Thyroid gland (tissue), 4 donors: ENCODE measurements at regions not wholly inside any gene's neighbourhood (a gene's known extent, or its start where the extent isn't known, plus 50 kb on each side); places are given as distances from the start of the nearest gene placed in this dataset.
A peak's percentile ranks its signal among the peaks of the same experiment; 100 is the strongest.

Experiments used
- DNase-seq, 2 donors: peaks; one replicate each; pipeline ENCODE4 v3.0.0-alpha.2; 2019
- H3K27ac ChIP-seq, 3 donors: fragments of 200-600 bp; sonication (generic); 1 replicate in 2 of 3; 2 replicates in 1 of 3; pipeline ENCODE4 v1.5.1; 2016 to 2019; ENCODE audit warnings: mild to moderate bottlenecking in 1 of 3, moderate library complexity in 1 of 3
- H3K27me3 ChIP-seq: fragments of 200-600 bp; sonication (generic); one replicate; pipeline ENCODE4 v1.5.1; 2019
- H3K36me3 ChIP-seq, 2 donors: fragments of 200-600 bp; sonication (generic); one replicate each; pipeline ENCODE4 v1.5.1; 2016 to 2019
- H3K4me1 ChIP-seq, 2 donors: fragments of 200-600 bp; sonication (generic); one replicate each; pipeline ENCODE4 v1.5.1; 2017 to 2019
- H3K4me3 ChIP-seq, 3 donors: fragments of 200-600 bp; sonication (generic); replicated peaks in 1 of 3; 1 replicate in 2 of 3; 2 replicates in 1 of 3; pipeline ENCODE4 v1.5.1; 2016; ENCODE audit warnings: mild to moderate bottlenecking in 1 of 3
- H3K9me3 ChIP-seq: fragments of 200-600 bp; sonication (generic); one replicate; pipeline ENCODE4 v1.5.1; 2017
- CTCF ChIP-seq, 6 experiments: fragments of 200-600 bp in 3 of 6; fragments of 450-650 bp in 3 of 6; sonication (generic) in 3 of 6; IDR thresholded peaks; one replicate each; pipeline ENCODE4 v1.5.1; 2016 to 2019; ENCODE audit warnings: antibody characterized with exemption in 6 of 6, mild to moderate bottlenecking in 2 of 6, inconsistent platforms in 1 of 6, moderate library complexity in 1 of 6
- POLR2A ChIP-seq, 2 donors: fragments of 450-650 bp; IDR thresholded peaks; one replicate each; pipeline ENCODE4 v1.6.1; 2017; ENCODE audit warnings: antibody characterized with exemption in 2 of 2, mild to moderate bottlenecking in 2 of 2, moderate library complexity in 1 of 2
- WGBS, 2 donors: methylation state at CpG; one replicate each; pipeline ENCODE4 v1.1.5; 2017; 5-methylcytosine and 5-hydroxymethylcytosine counted together
- intact Hi-C: fragments of 100-400 bp; cut with DNase I; formaldehyde crosslinking; loops from one replicate; pipeline ENCODE4 v1.15.1; 2023

- 0 to 1% methylated on average over 1 to 10 of the region's 38 CpGs for WGBS, 2 donors
- Histone ChIP-seq H3K4me3 (peak overlapping the region in 1 of 3 donors; percentile 35), H3K4me1 (peaks cover 30 to 33% of the 10 kb centered on the region in 2 donors), H3K9me3 (no peaks in the 10 kb centered on the region), H3K27me3 (no peaks in the 10 kb centered on the region), H3K27ac (peak overlapping the region; percentile 57 to 77 (median 59)), H3K36me3 (no peaks in the 10 kb centered on the region)
- TF ChIP-seq CTCF (IDR thresholded peaks at IDR 0.05) (no peak), POLR2A (IDR thresholded peaks at IDR 0.05) (no peak)
- peak; percentile 60 for DNase-seq
- intact Hi-C loops = loop anchor here (10.0 kb wide), 1 partner anchor 340 kb away; no protein-coding TSS in a partner anchor
Measured at GRCh38 chrX:40154250-40154852, 56.6 kb upstream of the BCOR start.

GRCh38 chrX:40153345-40154249, 55.8 kb upstream of the BCOR start:
- TF ChIP-seq CTCF (IDR thresholded peaks at IDR 0.05) (no peak), POLR2A (IDR thresholded peaks at IDR 0.05) (peak in 1 of 2 donors; percentile 16)
- Histone ChIP-seq H3K27me3 (no peaks in the 10 kb centered on the region), H3K36me3 (no peaks in the 10 kb centered on the region), H3K27ac (peak overlapping the region; percentile 47 to 77 (median 57)), H3K4me1 (peaks cover 30 to 33% of the 10 kb centered on the region in 2 donors), H3K9me3 (no peaks in the 10 kb centered on the region), H3K4me3 (peak overlapping the region in 1 of 3 donors; percentile 35)
- intact Hi-C loops = loop anchor here (10.0 kb wide), 1 partner anchor 339 kb away; no protein-coding TSS in a partner anchor
- 1 to 5% methylated on average over 4 to 13 of the region's 70 CpGs for WGBS, 2 donors
- DNase-seq = peak; percentile 48 to 55

GRCh38 chrX:40152741-40153344, 55.1 kb upstream of the BCOR start:
- Histone ChIP-seq H3K27me3 (no peaks in the 10 kb centered on the region), H3K4me3 (peak overlapping the region in 1 of 3 donors; percentile 35), H3K27ac (peak overlapping the region; percentile 53 to 77 (median 63)), H3K36me3 (no peaks in the 10 kb centered on the region), H3K4me1 (peaks cover 30 to 33% of the 10 kb centered on the region in 2 donors), H3K9me3 (no peaks in the 10 kb centered on the region)
- intact Hi-C loops = loop anchor here (10.0 kb wide), 1 partner anchor 338 kb away; no protein-coding TSS in a partner anchor
- 3 to 4% methylated on average over 12 to 15 of the region's 47 CpGs for WGBS, 2 donors
- DNase-seq = peak; percentile 80 to 81
- TF ChIP-seq CTCF (IDR thresholded peaks at IDR 0.05) (peak in 2 of 6 experiments; percentile 9 to 11), POLR2A (IDR thresholded peaks at IDR 0.05) (peak in 1 of 2 donors; percentile 47)

- peak in 1 of 2 donors; percentile 44 for DNase-seq
- Histone ChIP-seq H3K9me3 (no peaks in the 10 kb centered on the region), H3K27ac (peak overlapping the region; percentile 53 to 77 (median 63)), H3K4me1 (peaks cover 30 to 33% of the 10 kb centered on the region in 2 donors), H3K36me3 (no peaks in the 10 kb centered on the region), H3K4me3 (peak overlapping the region in 1 of 3 donors; percentile 35), H3K27me3 (no peaks in the 10 kb centered on the region)
- intact Hi-C loops = loop anchor here (10.0 kb wide), 1 partner anchor 337 kb away; no protein-coding TSS in a partner anchor
- 47% methylated on average over 3 of the region's 42 CpGs; no CpG with 5 or more reads in 1 of the 2 donors for WGBS, 2 donors
- no peak for TF ChIP-seq POLR2A (IDR thresholded peaks at IDR 0.05)
- TF ChIP-seq CTCF (IDR thresholded peaks at IDR 0.05) = no peak
Measured at GRCh38 chrX:40152173-40152711, 54.5 kb upstream of the BCOR start.
